Fibroblast of villous mesenchyme (primary cell): ENCODE measurements at regions not wholly inside any gene's neighbourhood (a gene's known extent, or its start where the extent isn't known, plus 50 kb on each side); places are given as distances from the start of the nearest gene placed in this dataset.

ENCODE experiments used
- DNase-seq: peaks from one replicate; pipeline ENCODE4 v3.0.0-alpha.2; 2010; ENCODE audit warnings: low read depth
- H3K4me3 ChIP-seq: 2 replicates; pipeline ENCODE4 v1.5.1; 2011; ENCODE audit warnings: low read depth, mild to moderate bottlenecking, low read length
- CTCF ChIP-seq: IDR thresholded peaks from 2 replicates; pipeline ENCODE4 v1.5.1; 2012; ENCODE audit warnings: low read depth, mild to moderate bottlenecking, low read length; ENCODE audit not compliant: insufficient read depth

GRCh38 chr16:80903616-80904015, 99.2 kb upstream of the CDYL2 start:
- no peak for DNase-seq
- no peak for TF ChIP-seq CTCF
- no peak overlapping the region for H3K4me3 ChIP-seq

- no peak for DNase-seq
- H3K4me3 ChIP-seq = no peak overlapping the region
- no peak for TF ChIP-seq CTCF
These were observed 98.1 kb upstream of the CDYL2 start for GRCh38 chr16:80902306-80903110.

- DNase-seq = no peak
- no peak overlapping the region for H3K4me3 ChIP-seq
- no peak for TF ChIP-seq CTCF
These were observed 96.2 kb upstream of the CDYL2 start for GRCh38 chr16:80900593-80900954.

- no peak for TF ChIP-seq CTCF
- no peak overlapping the region for H3K4me3 ChIP-seq
- DNase-seq = peak; percentile 56
These were observed 95.6 kb upstream of the CDYL2 start for GRCh38 chr16:80899809-80900592.

- H3K4me3 ChIP-seq = no peak overlapping the region
- no peak for TF ChIP-seq CTCF
- no peak for DNase-seq
These were observed 92.4 kb upstream of the CDYL2 start for GRCh38 chr16:80896776-80897175.

GRCh38 chr16:80894091-80894490, 89.7 kb upstream of the CDYL2 start:
- H3K4me3 ChIP-seq = no peak overlapping the region
- DNase-seq = peak; percentile 41
- TF ChIP-seq CTCF = no peak
